HG03354 (cell line): ENCODE measurements at regions not wholly inside any gene's neighbourhood (a gene's known extent, or its start where the extent isn't known, plus 50 kb on each side); places are given as distances from the start of the nearest gene placed in this dataset.
A peak's percentile ranks its signal among the peaks of the same experiment; 100 is the strongest.
"Not testable (repeated sequence)": the region's sequence is repeated elsewhere in the genome, so short reads cannot be mapped to it uniquely, and the experiment has no call there.

Experiments used
- ATAC-seq: cut with Tn5 transposase; IDR thresholded peaks from one replicate; pipeline ENCODE4 v1.9.1; 2021; ENCODE audit warnings: mild to moderate bottlenecking; ENCODE audit not compliant: unreplicated experiment, poor library complexity, severe bottlenecking

- ATAC-seq = no peak
These were observed 51.9 kb upstream of the PTPRJ start for GRCh38 chr11:47928426-47928825.

- ATAC-seq = no peak
These were observed 56.1 kb upstream of the PTPRJ start for GRCh38 chr11:47924184-47924691.

- no peak for ATAC-seq
These were observed 56.7 kb upstream of the PTPRJ start for GRCh38 chr11:47923667-47924066.

- not testable (repeated sequence) for ATAC-seq
These were observed 59.2 kb upstream of the PTPRJ start for GRCh38 chr11:47921080-47921555.

- no peak for ATAC-seq
These were observed 61.4 kb upstream of the PTPRJ start for GRCh38 chr11:47918882-47919495.

- ATAC-seq = no peak
These were observed 62.0 kb upstream of the PTPRJ start for GRCh38 chr11:47918370-47918690.

GRCh38 chr11:47917599-47918369, 62.6 kb upstream of the PTPRJ start:
- peak; percentile 55 for ATAC-seq

- no peak for ATAC-seq
These were observed 64.0 kb upstream of the PTPRJ start for GRCh38 chr11:47916361-47916841.

GRCh38 chr11:47915783-47916182, 64.6 kb upstream of the PTPRJ start:
- no peak for ATAC-seq

- ATAC-seq = no peak
These were observed 65.0 kb upstream of the PTPRJ start for GRCh38 chr11:47915374-47915773.

GRCh38 chr11:47914743-47915142, 65.6 kb upstream of the PTPRJ start:
- ATAC-seq = no peak

GRCh38 chr11:47913529-47914244, 65.5 kb upstream of the NUP160 start:
- ATAC-seq = no peak

- no peak for ATAC-seq
These were observed 64.8 kb upstream of the NUP160 start for GRCh38 chr11:47912843-47913437.

- no peak for ATAC-seq
These were observed 63.0 kb upstream of the NUP160 start for GRCh38 chr11:47911149-47911548.

- no peak for ATAC-seq
These were observed 60.0 kb upstream of the NUP160 start for GRCh38 chr11:47908198-47908597.

GRCh38 chr11:47907499-47907898, 59.3 kb upstream of the NUP160 start:
- no peak for ATAC-seq

GRCh38 chr11:47906066-47906465, 57.9 kb upstream of the NUP160 start:
- no peak for ATAC-seq

GRCh38 chr11:47905358-47906059, 57.4 kb upstream of the NUP160 start:
- no peak for ATAC-seq

GRCh38 chr11:47904808-47905207, 56.7 kb upstream of the NUP160 start:
- no peak for ATAC-seq

GRCh38 chr11:47904048-47904447, 55.9 kb upstream of the NUP160 start:
- ATAC-seq = no peak
